Cardiac septum (tissue), 1 donor: ENCODE measurements at regions not wholly inside any gene's neighbourhood (a gene's known extent, or its start where the extent isn't known, plus 50 kb on each side); places are given as distances from the start of the nearest gene placed in this dataset.

Experiments
- DNase-seq: peaks from one replicate; pipeline ENCODE4 v3.0.0-alpha.2; 2020; ENCODE audit warnings: low spot score
- intact Hi-C: fragments of 100-400 bp; cut with DNase I; formaldehyde crosslinking; loops from one replicate; pipeline ENCODE4 v1.14.0; 2022
- donor health status: DM: no; HTN: no; CAD: no.

GRCh38 chr15:95278532-95279245 lies 1047.3 kb downstream of the MCTP2 start:
- no peak for DNase-seq
- intact Hi-C loops: no loop called here

GRCh38 chr15:95279277-95280019 lies 1048.1 kb downstream of the MCTP2 start:
- DNase-seq: no peak
- intact Hi-C loops: no loop called here

- intact Hi-C loops: no loop called here
- DNase-seq: no peak
Measured at GRCh38 chr15:95280711-95281110, 1049.3 kb downstream of the MCTP2 start.

GRCh38 chr15:95281470-95281869 lies 1049.0 kb upstream of the NR2F2 start:
- intact Hi-C loops: no loop called here
- no peak for DNase-seq

GRCh38 chr15:95284492-95284891 lies 1046.0 kb upstream of the NR2F2 start:
- intact Hi-C loops: no loop called here
- no peak for DNase-seq

- intact Hi-C loops: no loop called here
- no peak for DNase-seq
Measured at GRCh38 chr15:95284933-95285421, 1045.5 kb upstream of the NR2F2 start.

GRCh38 chr15:95286352-95286880 lies 1044.1 kb upstream of the NR2F2 start:
- intact Hi-C loops: no loop called here

GRCh38 chr15:95287720-95288103 lies 1042.8 kb upstream of the NR2F2 start:
- intact Hi-C loops: no loop called here
- no peak for DNase-seq

More at GRCh38 chr15:95286352-95286880, 1044.1 kb upstream of the NR2F2 start:
- no peak for DNase-seq

GRCh38 chr15:95288626-95289025 lies 1041.9 kb upstream of the NR2F2 start:
- intact Hi-C loops: no loop called here

GRCh38 chr15:95290176-95290974 lies 1040.1 kb upstream of the NR2F2 start:
- DNase-seq: no peak
- intact Hi-C loops: loop anchor here (10.0 kb wide), 1 partner anchor 164 kb away; no protein-coding TSS in a partner anchor

More at GRCh38 chr15:95288626-95289025, 1041.9 kb upstream of the NR2F2 start:
- DNase-seq: no peak

GRCh38 chr15:95291898-95292472 lies 1038.5 kb upstream of the NR2F2 start:
- intact Hi-C loops: loop anchor here (10.0 kb wide), 1 partner anchor 163 kb away; no protein-coding TSS in a partner anchor
- DNase-seq: no peak

- no peak for DNase-seq
- intact Hi-C loops: loop anchor here (10.0 kb wide), 1 partner anchor 162 kb away; no protein-coding TSS in a partner anchor
Measured at GRCh38 chr15:95292785-95293450, 1037.6 kb upstream of the NR2F2 start.

GRCh38 chr15:95293456-95294031 lies 1037.0 kb upstream of the NR2F2 start:
- no peak for DNase-seq
- intact Hi-C loops: loop anchor here (10.0 kb wide), 1 partner anchor 161 kb away; no protein-coding TSS in a partner anchor

GRCh38 chr15:95295363-95295762 lies 1035.1 kb upstream of the NR2F2 start:
- intact Hi-C loops: loop anchor here (10.0 kb wide), 1 partner anchor 159 kb away; no protein-coding TSS in a partner anchor
- no peak for DNase-seq

- DNase-seq: no peak
- intact Hi-C loops: loop anchor here (10.0 kb wide), 1 partner anchor 159 kb away; no protein-coding TSS in a partner anchor
Measured at GRCh38 chr15:95295896-95296625, 1034.4 kb upstream of the NR2F2 start.

- DNase-seq: no peak
- intact Hi-C loops: loop anchor here (10.0 kb wide), 1 partner anchor 158 kb away; no protein-coding TSS in a partner anchor
Measured at GRCh38 chr15:95296643-95297042, 1033.9 kb upstream of the NR2F2 start.

- intact Hi-C loops: loop anchor here (10.0 kb wide), 1 partner anchor 156 kb away; no protein-coding TSS in a partner anchor
- DNase-seq: no peak
Measured at GRCh38 chr15:95298729-95299128, 1031.8 kb upstream of the NR2F2 start.
